ENCODE measurements at regions not wholly inside any gene's neighbourhood (a gene's known extent, or its start where the extent isn't known, plus 50 kb on each side); places are given as distances from the start of the nearest gene placed in this dataset.

GRCh38 chr22:27620367-27621154 lies 181.0 kb downstream of the MN1 start:
- no peak for DNase-seq

- DNase-seq: no peak
These were observed 180.0 kb downstream of the MN1 start for GRCh38 chr22:27621486-27622070.

GRCh38 chr22:27624042-27624441 lies 177.5 kb downstream of the MN1 start:
- no peak for DNase-seq

- DNase-seq: no peak
These were observed 176.9 kb downstream of the MN1 start for GRCh38 chr22:27624705-27625104.

GRCh38 chr22:27625769-27626674 lies 175.5 kb downstream of the MN1 start:
- DNase-seq: no peak

GRCh38 chr22:27626675-27627443 lies 174.7 kb downstream of the MN1 start:
- DNase-seq: no peak

- no peak for DNase-seq
These were observed 174.1 kb downstream of the MN1 start for GRCh38 chr22:27627444-27627833.

GRCh38 chr22:27627901-27628300 lies 173.7 kb downstream of the MN1 start:
- DNase-seq: no peak

GRCh38 chr22:27628341-27628740 lies 173.2 kb downstream of the MN1 start:
- no peak for DNase-seq

GRCh38 chr22:27628891-27629631 lies 172.5 kb downstream of the MN1 start:
- DNase-seq: no peak

- DNase-seq: no peak
These were observed 171.5 kb downstream of the MN1 start for GRCh38 chr22:27629908-27630673.

- no peak for DNase-seq
These were observed 170.8 kb downstream of the MN1 start for GRCh38 chr22:27630754-27631153.

- DNase-seq: no peak
These were observed 169.9 kb downstream of the MN1 start for GRCh38 chr22:27631641-27632040.

- DNase-seq: no peak
These were observed 168.9 kb downstream of the MN1 start for GRCh38 chr22:27632451-27633295.

GRCh38 chr22:27633296-27633871 lies 168.2 kb downstream of the MN1 start:
- no peak for DNase-seq

GRCh38 chr22:27634043-27634740 lies 167.4 kb downstream of the MN1 start:
- no peak for DNase-seq

GRCh38 chr22:27635435-27635834 lies 166.1 kb downstream of the MN1 start:
- DNase-seq: no peak

GRCh38 chr22:27635852-27636251 lies 165.7 kb downstream of the MN1 start:
- no peak for DNase-seq

All from activated naive CD4-positive, alpha-beta T cell treated with Interleukin-2 at 50 U/mL for 16 hours (primary cell).